C4-2B (cell line): ENCODE measurements at regions not wholly inside any gene's neighbourhood (a gene's known extent, or its start where the extent isn't known, plus 50 kb on each side); places are given as distances from the start of the nearest gene placed in this dataset.

Experiments
- H3K27ac ChIP-seq: fragments of 450-650 bp; 2 replicates; pipeline ENCODE4 v1.5.1; 2017
- CTCF ChIP-seq: fragments of 450-650 bp; conservative IDR thresholded peaks from 2 replicates; pipeline ENCODE4 v1.5.1; 2017; ENCODE audit warnings: mild to moderate bottlenecking
- ZFX ChIP-seq: fragments of 450-650 bp; IDR thresholded peaks from 2 replicates; pipeline ENCODE4 v1.6.1; 2017

DNA sequence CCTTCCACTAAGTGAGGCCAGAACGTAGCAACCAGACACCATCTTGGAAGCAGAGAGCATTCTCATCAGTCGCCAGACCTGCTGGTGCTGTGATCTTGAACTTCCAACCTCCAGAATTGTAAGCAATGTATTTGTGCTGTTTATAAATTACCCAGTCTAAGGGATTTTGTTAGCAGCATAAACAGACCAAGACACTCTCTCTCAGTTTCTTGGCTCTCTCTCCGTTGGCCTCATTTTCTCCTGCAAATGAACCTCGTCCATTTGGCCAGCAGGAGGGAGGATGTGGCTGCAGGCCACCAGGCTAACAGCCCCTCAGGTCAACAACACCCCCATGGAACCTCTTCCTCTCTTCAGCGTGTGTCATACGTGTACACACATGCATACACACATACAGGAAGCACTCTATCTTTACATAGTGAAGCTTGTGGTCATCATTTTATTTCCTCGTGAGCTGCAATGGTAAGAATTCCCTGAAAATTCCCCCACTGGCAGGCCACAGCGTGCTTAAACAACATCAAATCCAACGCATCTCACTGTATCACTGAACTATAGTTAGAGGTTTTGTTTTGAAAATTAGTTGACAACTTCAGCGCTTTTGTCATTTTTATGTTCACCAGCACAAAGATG lies 62.8 kb upstream of the PPP1R26 start:
- TF ChIP-seq CTCF = no peak
- no peak for TF ChIP-seq ZFX

GRCh38 chr9:135418161-135418560 lies 61.4 kb upstream of the PPP1R26 start:
- no peak for TF ChIP-seq ZFX
- no peak for TF ChIP-seq CTCF
- no peak overlapping the region for H3K27ac ChIP-seq

More for the DNA sequence above, 62.8 kb upstream of the PPP1R26 start:
- no peak overlapping the region for H3K27ac ChIP-seq

DNA sequence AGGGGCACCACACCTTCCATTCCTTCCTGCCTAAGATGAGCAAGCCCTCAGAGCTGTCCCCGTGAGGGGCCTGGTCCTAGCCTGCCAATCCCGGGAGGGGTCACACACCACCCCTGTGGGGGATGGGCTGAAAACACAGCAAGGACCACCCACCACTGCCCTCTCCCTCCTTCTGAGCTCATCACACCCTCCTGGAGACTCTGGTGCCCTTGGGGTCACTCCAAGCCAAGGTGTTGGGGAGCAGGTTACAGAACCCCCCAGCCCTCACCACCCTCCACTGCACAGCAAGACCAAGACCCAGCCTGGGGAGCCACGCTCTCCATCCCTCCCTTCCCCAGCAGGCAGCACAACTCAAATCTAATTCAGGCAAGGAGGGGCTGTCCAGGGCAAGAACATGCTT lies 60.5 kb upstream of the PPP1R26 start:
- no peak overlapping the region for H3K27ac ChIP-seq
- TF ChIP-seq CTCF = no peak
- no peak for TF ChIP-seq ZFX

DNA sequence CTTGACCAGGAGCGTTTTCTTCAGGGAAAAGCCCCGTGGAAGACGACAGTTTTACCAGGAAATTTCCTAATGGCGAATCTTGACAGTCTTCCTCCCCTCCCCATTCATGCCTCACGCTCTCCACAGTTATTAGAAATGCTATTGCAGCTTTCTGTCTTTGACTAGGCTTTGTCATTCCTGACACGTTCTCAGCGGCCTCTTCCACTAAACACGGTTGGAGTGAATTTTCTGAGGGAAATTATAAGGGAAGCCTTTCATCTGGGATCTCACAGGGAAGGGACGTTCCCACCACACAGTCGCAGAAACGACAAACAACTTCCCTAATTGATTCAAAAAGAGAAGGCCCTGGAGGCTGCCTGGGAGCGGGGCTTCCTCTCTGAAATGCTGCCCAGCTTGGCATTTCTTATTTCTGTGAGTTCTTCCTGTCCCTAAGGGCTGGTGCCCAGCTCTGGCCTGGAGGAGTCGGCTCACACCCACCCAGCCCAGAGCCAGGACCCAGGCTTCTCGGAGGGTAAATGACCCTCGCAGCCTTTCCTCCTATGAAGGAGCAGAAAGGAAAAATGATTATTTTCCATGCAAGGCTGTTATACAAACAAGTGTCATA lies 57.1 kb upstream of the PPP1R26 start:
- no peak overlapping the region for H3K27ac ChIP-seq
- no peak for TF ChIP-seq CTCF
- TF ChIP-seq ZFX = no peak

- no peak for TF ChIP-seq CTCF
- TF ChIP-seq ZFX = no peak
- H3K27ac ChIP-seq = no peak overlapping the region
These were observed 55.9 kb upstream of the PPP1R26 start for GRCh38 chr9:135423725-135424124.
